ENCODE measurements at regions not wholly inside any gene's neighbourhood (a gene's known extent, or its start where the extent isn't known, plus 50 kb on each side); places are given as distances from the start of the nearest gene placed in this dataset.

- no peak for DNase-seq (ENCODE audit: low spot score)
Observed at GRCh38 chr13:83601539-83601938, 280.7 kb downstream of the SLITRK1 start.

DNA sequence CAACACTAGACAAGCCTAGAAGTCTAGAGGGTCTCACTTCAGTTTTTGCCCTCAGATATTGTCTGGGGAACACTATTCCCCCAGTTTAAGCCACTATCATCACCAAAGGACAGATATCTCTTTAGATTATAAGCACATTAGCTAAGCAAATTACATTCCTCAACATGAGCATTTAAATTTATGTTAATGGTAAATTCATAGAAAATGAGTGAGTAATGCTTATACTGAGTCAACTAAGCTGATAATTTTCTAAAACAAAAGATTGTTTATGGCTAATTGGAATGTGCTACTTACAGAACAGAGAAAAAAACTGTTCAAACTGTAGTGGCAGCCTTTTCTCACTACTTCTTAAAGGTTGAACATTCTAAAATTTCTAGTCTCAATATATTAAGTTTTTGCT lies 290.2 kb downstream of the SLITRK1 start:
- DNase-seq (ENCODE audit: low spot score) = no peak

DNA sequence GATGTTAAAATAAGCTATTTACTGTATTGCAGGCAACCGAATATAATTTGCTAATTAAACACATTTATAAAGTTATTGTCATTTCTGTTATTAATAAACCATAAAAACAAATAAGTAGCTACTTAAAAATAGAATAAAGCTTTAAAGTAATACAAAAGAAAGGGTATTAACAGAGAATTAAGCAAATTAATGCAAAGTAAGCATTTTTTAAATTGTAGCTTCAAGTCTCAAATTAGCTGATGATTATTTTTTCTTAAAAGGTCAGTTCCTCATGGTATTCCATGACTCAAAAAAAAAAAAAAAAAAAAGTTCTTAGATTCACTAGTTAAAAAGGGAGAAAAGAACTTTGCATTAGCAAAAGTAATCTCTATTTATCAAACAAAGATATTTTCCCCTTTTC lies 292.5 kb downstream of the SLITRK1 start:
- no peak for DNase-seq (ENCODE audit: low spot score)

GRCh38 chr13:83577183-83577582 lies 305.1 kb downstream of the SLITRK1 start:
- no peak for DNase-seq (ENCODE audit: low spot score)

DNA sequence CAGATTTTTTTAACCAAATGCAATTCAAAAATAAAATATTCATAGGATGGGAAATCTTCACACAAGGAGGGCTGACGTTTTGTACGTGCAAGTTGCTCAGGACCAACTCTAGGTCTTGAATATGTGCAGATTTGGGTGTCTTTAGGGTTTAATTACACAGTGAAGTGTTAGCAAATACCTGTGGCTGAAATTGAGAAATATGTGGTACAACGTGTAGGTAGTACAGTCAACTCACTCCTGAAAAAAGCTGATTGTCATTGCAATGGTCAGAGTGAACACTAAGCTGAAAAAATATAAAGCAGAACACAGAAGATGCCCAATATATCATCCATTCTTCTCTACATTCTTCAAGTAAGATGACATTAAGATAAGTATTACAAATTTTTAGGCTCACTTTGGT lies 314.3 kb downstream of the SLITRK1 start:
- DNase-seq (ENCODE audit: low spot score) = no peak

GRCh38 chr13:83563499-83563898 lies 318.8 kb downstream of the SLITRK1 start:
- no peak for DNase-seq (ENCODE audit: low spot score)

GRCh38 chr13:83557845-83558244 lies 324.4 kb downstream of the SLITRK1 start:
- no peak for DNase-seq (ENCODE audit: low spot score)

DNA sequence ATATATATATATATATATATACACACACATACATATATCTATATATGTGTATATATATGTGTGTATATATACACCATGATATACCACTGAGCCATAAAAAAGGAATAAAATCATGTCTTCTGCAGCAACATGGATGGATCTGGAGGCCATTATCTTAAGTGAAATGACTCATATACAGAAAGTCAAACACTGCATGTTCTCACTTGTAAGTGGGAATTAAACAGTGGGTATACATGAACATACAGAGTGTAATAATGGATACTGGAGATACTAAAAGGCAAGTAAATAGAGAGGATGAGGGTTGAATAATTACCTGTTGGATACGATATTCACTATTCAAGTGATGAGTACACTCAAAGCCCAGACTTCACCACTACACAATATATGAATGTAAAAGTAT lies 332.6 kb downstream of the SLITRK1 start:
- no peak for DNase-seq (ENCODE audit: low spot score)

DNA sequence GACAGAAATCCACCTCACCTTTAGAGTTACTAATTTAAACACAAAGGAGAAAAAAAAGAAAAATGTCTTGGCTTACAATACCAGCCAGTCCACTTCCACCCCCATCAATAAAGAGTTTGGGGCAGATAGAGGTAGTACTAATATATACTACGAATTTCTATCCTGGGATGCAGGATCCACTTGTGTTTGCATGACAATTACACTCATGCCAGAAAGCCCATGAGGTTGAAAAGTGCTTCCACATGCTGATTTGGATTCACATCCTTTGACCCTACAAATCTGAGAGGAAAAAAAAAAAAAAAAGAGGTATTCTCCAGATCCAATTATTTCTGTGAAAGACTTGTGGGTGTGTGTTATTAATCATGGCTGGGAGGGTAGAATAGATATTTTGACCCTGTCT lies 335.2 kb downstream of the SLITRK1 start:
- no peak for DNase-seq (ENCODE audit: low spot score)

DNA sequence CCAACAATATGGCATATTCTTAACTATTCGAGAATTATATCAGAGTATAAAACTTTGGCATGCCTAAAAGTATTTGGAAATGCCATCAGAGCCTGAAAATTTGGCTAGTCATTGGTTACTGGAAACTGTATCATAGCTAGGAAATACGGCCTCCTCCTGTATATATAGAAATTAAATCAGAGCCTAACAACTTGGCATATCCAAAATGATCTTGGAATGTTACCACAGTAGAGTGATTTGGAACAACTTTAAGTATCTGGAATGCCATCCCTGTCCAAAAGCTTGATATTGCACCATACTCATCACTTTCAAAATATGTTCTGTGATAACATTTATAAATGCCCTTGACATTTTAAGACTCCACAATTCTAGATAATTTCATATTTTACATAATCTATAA lies 335.8 kb downstream of the SLITRK1 start:
- DNase-seq (ENCODE audit: low spot score) = no peak

DNA sequence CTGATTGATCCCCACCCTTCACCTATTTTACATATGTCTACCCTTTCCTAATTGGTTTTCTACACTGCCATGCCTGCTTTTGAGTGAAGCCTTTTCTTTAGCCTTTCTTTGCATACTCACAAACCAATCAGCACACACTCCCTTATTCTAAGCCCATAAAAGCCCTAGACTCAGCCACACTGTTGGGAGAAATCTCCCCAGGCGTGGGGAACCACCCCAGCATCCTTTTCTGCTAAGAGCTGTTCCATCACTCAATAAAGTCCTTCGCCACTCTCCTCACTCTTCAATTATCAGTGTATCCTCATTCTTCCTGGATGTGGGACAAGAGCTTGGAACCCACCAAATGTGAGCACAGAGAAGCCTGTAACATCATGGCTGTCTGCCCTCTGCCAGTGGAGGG lies 343.6 kb downstream of the SLITRK1 start:
- no peak for DNase-seq (ENCODE audit: low spot score)

DNA sequence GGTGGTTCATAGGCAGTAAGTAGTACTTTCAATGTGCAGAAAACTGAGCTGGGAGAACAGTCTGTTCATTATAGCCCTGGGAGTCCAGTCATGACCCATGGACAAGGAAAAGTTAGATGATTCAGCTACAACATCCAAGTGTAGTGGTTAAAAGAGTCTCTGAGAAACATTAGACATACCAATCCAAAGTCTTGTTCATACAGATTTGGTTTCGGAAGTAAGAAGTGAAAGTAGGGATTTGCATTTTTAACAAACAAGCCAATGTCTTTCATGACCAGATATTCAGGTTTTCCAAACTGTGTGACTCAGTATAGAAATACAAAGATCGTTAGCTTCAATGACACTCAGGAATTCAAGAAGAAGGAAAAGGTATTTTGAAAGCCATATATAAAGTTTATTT lies 345.3 kb downstream of the SLITRK1 start:
- no peak for DNase-seq (ENCODE audit: low spot score)

DNA sequence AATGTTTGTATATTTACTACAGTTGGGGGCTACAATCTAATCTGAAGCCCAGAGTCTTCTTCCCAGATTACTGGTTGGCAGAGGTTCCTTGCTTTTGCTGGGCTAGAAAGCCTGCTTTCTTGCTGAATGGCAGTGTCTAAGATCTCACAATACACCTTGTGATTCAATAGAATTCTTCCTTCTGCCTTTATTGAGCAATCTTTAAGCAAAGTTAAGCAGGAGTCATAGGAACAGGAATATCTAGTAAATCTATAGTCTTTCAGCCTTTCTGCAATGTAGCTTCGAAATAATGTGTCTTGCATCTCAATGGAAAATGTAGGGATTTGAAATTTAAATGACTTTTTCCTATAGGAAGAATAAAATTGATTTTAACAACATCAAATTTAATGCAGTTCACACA lies 346.1 kb downstream of the SLITRK1 start:
- no peak for DNase-seq (ENCODE audit: low spot score)

DNA sequence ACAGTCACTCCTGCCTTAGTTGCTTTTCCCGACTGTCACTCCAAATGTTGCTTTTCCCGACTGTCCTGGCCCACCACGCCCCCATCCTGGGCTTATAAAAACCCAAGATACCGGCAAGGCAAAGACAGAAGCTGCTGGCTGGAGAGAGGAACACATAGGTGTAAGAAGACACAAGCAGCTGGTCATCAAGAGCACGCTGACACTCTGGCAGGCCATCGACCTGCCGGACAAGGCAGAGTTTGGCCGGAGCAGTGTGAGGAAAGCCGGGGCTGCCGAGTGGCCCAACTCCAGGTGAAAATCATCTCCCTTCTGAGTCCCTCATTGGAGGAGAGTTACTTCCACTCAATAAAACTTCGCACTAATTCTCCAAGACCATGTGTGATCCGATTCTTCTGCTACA lies 349.5 kb downstream of the SLITRK1 start:
- DNase-seq (ENCODE audit: low spot score) = no peak

DNA sequence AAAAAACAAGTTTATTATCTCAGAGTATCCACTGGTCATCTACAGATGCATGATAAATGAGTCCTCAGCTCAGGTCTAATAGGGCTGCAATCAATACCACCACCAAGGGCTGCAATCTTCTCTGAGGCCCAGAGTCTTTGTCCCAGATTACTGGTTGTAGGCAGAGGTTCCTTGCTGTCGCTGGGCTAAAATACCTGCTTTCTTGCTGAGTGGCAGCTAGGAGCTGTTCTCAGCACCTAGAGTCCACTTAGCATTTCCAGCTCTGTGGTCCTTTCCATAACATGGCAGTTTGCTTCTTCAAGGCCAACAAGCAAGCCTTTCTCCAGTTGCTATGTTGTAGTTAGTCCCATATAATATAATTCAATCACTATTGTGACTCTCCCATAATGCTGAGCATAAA lies 351.3 kb downstream of the SLITRK1 start:
- no peak for DNase-seq (ENCODE audit: low spot score)

GRCh38 chr13:83516781-83517180 lies 365.5 kb downstream of the SLITRK1 start:
- DNase-seq (ENCODE audit: low spot score) = no peak

DNA sequence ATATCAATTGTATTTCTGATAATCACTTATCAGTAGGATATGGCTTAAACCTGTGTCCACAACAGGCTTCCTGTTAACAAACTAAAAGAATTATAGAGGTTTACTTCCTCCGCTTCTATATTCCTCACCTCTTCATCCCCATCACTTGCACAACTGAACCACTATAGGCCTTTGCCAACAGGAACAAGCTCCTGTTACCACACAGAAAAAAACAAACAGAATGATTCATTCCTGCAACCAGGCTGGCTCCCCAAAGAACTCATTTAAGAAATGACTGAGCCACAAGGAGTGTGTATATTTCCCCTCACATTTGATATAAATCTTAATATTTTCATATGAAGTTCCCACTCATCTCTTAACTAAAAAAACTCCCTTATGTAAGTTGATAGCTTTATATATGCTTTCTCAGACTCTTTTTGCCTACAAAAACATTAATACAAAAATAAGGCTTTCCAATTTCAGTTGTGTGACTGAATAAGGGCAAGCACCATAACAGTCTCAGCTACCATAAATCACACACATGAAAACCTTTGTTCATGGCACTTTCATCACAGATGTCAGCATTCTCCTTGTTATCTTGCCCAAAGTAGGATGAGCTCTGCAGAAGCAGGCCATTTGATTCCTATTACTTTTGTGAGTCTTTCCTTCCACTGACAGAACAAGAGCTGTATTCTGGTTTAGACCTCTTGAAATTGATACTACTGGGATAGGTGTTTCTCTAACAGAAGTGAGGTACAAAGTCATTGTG lies 366.8 kb downstream of the SLITRK1 start:
- DNase-seq (ENCODE audit: low spot score) = peak; percentile 51

- DNase-seq (ENCODE audit: low spot score) = no peak
Observed at GRCh38 chr13:83508771-83509301, 373.4 kb downstream of the SLITRK1 start.

DNA sequence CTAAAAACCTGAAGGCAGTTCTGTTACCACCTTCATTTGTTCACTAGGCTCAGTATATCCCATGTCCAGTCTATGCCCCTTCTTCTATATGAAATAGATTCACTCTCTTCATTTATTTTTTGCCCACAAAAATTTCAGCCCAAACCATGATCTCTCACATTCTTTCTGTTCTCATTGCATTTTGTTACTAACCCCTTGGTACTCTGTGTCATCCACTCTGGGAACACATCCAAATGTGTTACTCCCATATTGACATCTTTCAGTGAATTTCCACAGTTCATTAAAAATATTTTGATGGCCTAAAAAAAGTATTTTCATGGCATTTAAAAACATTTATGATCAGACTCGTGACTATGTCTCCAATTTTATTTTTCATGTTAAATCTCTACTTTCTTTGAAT lies 378.9 kb downstream of the SLITRK1 start:
- DNase-seq (ENCODE audit: low spot score) = no peak

DNA sequence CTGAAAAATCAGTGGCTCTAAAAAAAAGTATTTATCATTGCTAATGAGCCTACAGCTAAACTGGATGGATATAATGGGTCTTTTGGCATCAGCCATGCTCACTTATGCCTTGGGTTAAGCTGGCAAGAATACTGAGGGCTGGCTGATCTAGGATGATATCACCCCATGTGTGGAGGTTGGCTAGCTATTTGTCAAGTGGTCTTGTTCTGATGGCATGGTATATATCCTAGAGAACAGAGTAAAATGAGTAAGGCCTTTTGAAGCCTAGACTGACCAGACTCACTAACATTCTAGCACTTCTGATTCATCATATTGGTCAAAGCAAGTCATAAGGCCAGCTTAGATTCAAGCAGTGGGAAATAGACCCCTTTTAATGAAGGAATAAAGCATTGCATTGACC lies 383.0 kb downstream of the SLITRK1 start:
- DNase-seq (ENCODE audit: low spot score) = peak; percentile 2

DNA sequence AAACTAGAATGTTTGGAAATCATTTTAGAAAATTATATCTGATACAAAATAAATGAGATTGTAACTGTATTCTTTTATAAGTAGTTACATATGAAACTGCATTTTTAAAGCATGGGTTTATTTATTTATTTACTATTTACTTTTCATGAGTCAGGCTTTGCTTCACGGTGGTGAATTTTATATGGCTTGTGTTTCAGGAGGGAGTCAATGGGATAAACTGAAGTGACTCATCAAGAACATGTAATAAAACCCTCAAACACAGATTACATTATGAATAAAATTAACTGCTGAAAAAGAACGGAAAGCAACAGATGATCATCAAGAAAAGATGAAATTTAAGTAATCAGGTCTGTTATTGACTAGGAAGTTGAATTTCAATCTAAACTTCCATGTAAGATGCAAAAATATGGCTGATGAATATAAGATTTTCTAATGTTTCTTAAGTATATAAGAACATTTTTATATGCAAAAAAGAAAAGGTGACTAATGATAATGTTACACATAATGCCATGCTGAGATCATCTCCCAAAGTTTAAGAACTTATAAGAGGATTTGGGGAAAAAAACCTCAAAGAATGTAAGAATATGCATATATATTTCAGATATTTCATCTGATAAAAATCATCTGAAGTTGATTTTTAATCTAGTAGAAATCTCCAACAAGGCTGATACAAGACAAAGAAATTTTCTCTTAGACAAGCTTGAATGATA lies 383.6 kb downstream of the SLITRK1 start:
- peak; percentile 79 for DNase-seq (ENCODE audit: low spot score)

GRCh38 chr13:83498045-83498444 lies 384.2 kb downstream of the SLITRK1 start:
- DNase-seq (ENCODE audit: low spot score) = no peak

GRCh38 chr13:83496501-83496900 lies 385.8 kb downstream of the SLITRK1 start:
- DNase-seq (ENCODE audit: low spot score) = no peak

Data from H4 (cell line).